Body of pancreas (tissue), 4 donors: ENCODE measurements at regions not wholly inside any gene's neighbourhood (a gene's known extent, or its start where the extent isn't known, plus 50 kb on each side); places are given as distances from the start of the nearest gene placed in this dataset.

Experiments used
- ATAC-seq: fragments of 150-250 bp; one replicate; pipeline ENCODE4 v1.9.1; 2016
- DNase-seq, 4 donors: peaks; one replicate each; pipeline ENCODE4 v3.0.0-alpha.2; 2019
- H3K27ac ChIP-seq, 4 donors: fragments of 200-600 bp; sonication (generic); 1 replicate in 3 of 4; 2 replicates in 1 of 4; pipeline versions ENCODE4 v1.5.1 to v1.6.1; 2016 to 2019; ENCODE audit warnings: mild to moderate bottlenecking in 1 of 4, mixed read lengths in 1 of 4, moderate library complexity in 1 of 4
- H3K27me3 ChIP-seq, 2 donors: fragments of 200-600 bp; sonication (generic); one replicate each; pipeline ENCODE4 v1.6.0; 2016; ENCODE audit warnings: mild to moderate bottlenecking in 1 of 2
- H3K36me3 ChIP-seq, 2 donors: fragments of 200-600 bp; sonication (generic); replicated peaks in 1 of 2; 2 replicates each; pipeline ENCODE4 v1.5.1; 2016; ENCODE audit warnings: low read depth in 2 of 2; ENCODE audit not compliant: insufficient read depth in 1 of 2
- H3K4me1 ChIP-seq: fragments of 200-600 bp; sonication (generic); one replicate; pipeline ENCODE4 v1.6.0; 2016
- H3K4me3 ChIP-seq, 2 donors: fragments of 200-600 bp; sonication (generic); 1 replicate in 1 of 2; 2 replicates in 1 of 2; pipeline ENCODE4 v1.5.1; 2016 to 2019
- H3K9me3 ChIP-seq, 3 donors: fragments of 200-600 bp; sonication (generic); 1 replicate in 2 of 3; 2 replicates in 1 of 3; pipeline ENCODE4 v1.5.1; 2016
- CTCF ChIP-seq, 7 experiments: fragments of 450-650 bp in 4 of 7; fragments of 200-600 bp in 3 of 7; sonication (generic) in 3 of 7; IDR thresholded peaks; one replicate each; pipeline ENCODE4 v1.5.1; 2016 to 2019; ENCODE audit warnings: antibody characterized with exemption in 7 of 7
- POLR2A ChIP-seq, 3 donors: fragments of 450-650 bp; IDR thresholded peaks; one replicate each; pipeline ENCODE4 v1.6.1; 2016; ENCODE audit warnings: antibody characterized with exemption in 3 of 3, mild to moderate bottlenecking in 2 of 3
- WGBS, 2 donors: methylation state at CpG; one replicate each; pipeline ENCODE4 v1.1.5; 2017; 5-methylcytosine and 5-hydroxymethylcytosine counted together
- intact Hi-C: fragments of 100-400 bp; cut with DNase I; formaldehyde crosslinking; loops from one replicate; pipeline ENCODE4 v1.15.1; 2023

- Histone ChIP-seq H3K4me3 (no peak overlapping the region), H3K9me3 (no peaks in the 10 kb centered on the region), H3K27ac (peak overlapping the region; percentile 46 to 72 (median 67)), H3K27me3 (no peaks in the 10 kb centered on the region), H3K36me3 (no peaks in the 10 kb centered on the region), H3K4me1 (peaks cover 51% of the 10 kb centered on the region)
- 32 to 37% methylated on average over 9 of the region's 9 CpGs for WGBS, 2 donors
- DNase-seq = peak; percentile 59 to 89 (median 82)
- intact Hi-C loops = no loop called here
- TF ChIP-seq POLR2A (IDR thresholded peaks at IDR 0.05) = no peak
- TF ChIP-seq CTCF (IDR thresholded peaks at IDR 0.05) = peak in 2 of 7 experiments; percentile 2 to 27
- peak; percentile 81 for ATAC-seq
These were observed 502.5 kb downstream of the RASEF start for GRCh38 chr9:82560457-82560904.

- TF ChIP-seq POLR2A (IDR thresholded peaks at IDR 0.05) (no peak), CTCF (IDR thresholded peaks at IDR 0.05) (no peak)
- WGBS, 2 donors = 73 to 90% methylated on average over 2 of the region's 2 CpGs
- intact Hi-C loops = no loop called here
These were observed 499.8 kb downstream of the RASEF start for GRCh38 chr9:82563094-82563493.

GRCh38 chr9:82563841-82564240 is 499.1 kb downstream of the RASEF start:
- Histone ChIP-seq H3K36me3 (no peaks in the 10 kb centered on the region), H3K27ac (no peak overlapping the region), H3K27me3 (no peaks in the 10 kb centered on the region), H3K9me3 (no peaks in the 10 kb centered on the region), H3K4me1 (peaks cover 22% of the 10 kb centered on the region), H3K4me3 (no peak overlapping the region)
- intact Hi-C loops = no loop called here
- no peak for DNase-seq
- whole genome bisulfite sequencing, 2 donors = 92 to 97% methylated on average over 2 of the region's 2 CpGs
- no peak for TF ChIP-seq POLR2A (IDR thresholded peaks at IDR 0.05)
- no peak for TF ChIP-seq CTCF (IDR thresholded peaks at IDR 0.05)
- no peak for ATAC-seq

More at GRCh38 chr9:82563094-82563493, 499.8 kb downstream of the RASEF start:
- Histone ChIP-seq H3K9me3 (no peaks in the 10 kb centered on the region), H3K27me3 (no peaks in the 10 kb centered on the region), H3K4me1 (peaks cover 28% of the 10 kb centered on the region), H3K27ac (no peak overlapping the region), H3K4me3 (no peak overlapping the region), H3K36me3 (no peaks in the 10 kb centered on the region)
- ATAC-seq = no peak
- no peak for DNase-seq

- no peak overlapping the region for H3K4me3 ChIP-seq
- H3K27me3 ChIP-seq = no peaks in the 10 kb centered on the region
- no peak for TF ChIP-seq CTCF (IDR thresholded peaks at IDR 0.05)
- TF ChIP-seq POLR2A (IDR thresholded peaks at IDR 0.05) = no peak
- no peak for ATAC-seq
- H3K36me3 ChIP-seq = no peaks in the 10 kb centered on the region
- intact Hi-C loops = no loop called here
- peaks cover 6% of the 10 kb centered on the region for H3K4me1 ChIP-seq
- no peaks in the 10 kb centered on the region for H3K9me3 ChIP-seq
- WGBS, 2 donors = 70 to 78% methylated on average over 6 of the region's 6 CpGs
- DNase-seq = peak in 1 of 4 donors; percentile 24
- no peak overlapping the region for H3K27ac ChIP-seq
These were observed 497.6 kb downstream of the RASEF start for GRCh38 chr9:82565188-82565969.

- Histone ChIP-seq H3K4me3 (no peak overlapping the region), H3K27ac (no peak overlapping the region), H3K27me3 (no peaks in the 10 kb centered on the region), H3K36me3 (no peaks in the 10 kb centered on the region), H3K9me3 (no peaks in the 10 kb centered on the region), H3K4me1 (no peaks in the 10 kb centered on the region)
- ATAC-seq (no peak), DNase-seq (no peak)
- intact Hi-C loops = no loop called here
- TF ChIP-seq CTCF (IDR thresholded peaks at IDR 0.05) = no peak
- TF ChIP-seq POLR2A (IDR thresholded peaks at IDR 0.05) = no peak
- WGBS, 2 donors = 82 to 85% methylated on average over 3 of the region's 3 CpGs
These were observed 495.0 kb downstream of the RASEF start for GRCh38 chr9:82567953-82568352.
